MCF 10A (cell line): ENCODE measurements at regions not wholly inside any gene's neighbourhood (a gene's known extent, or its start where the extent isn't known, plus 50 kb on each side); places are given as distances from the start of the nearest gene placed in this dataset.

Experiments used
- BruUV-seq: library from RNA; stranded (reverse); fragments of 400-500 nt; replicated peaks from 2 replicates; lab custom pipeline; 2021; lab: Mats Ljungman, UMichigan
- CTCF ChIA-PET: fragments of 300-600 bp; sonication (Branson Sonifier 250); formaldehyde crosslinking; extraction: SDS; loops from one replicate; lab custom pipeline; 2021; ENCODE audit warnings: antibody characterized with exemption, inconsistent platforms; lab: Yijun Ruan, JAX
- POLR2A ChIA-PET: fragments of 300-600, 350-650 bp; sonication (Branson Sonifier 250); formaldehyde crosslinking; extraction: SDS; loops from one replicate; lab custom pipeline; 2020; ENCODE audit warnings: antibody characterized with exemption, inconsistent platforms; lab: Yijun Ruan, JAX
- DNase-seq: peaks from one replicate; pipeline ENCODE4 v3.0.0-alpha.2; 2018; ENCODE audit not compliant: unreplicated experiment
- H3K27ac Mint-ChIP-seq: one replicate; pipeline ENCODE4 v1.8.0; 2022; ENCODE audit warnings: mild to moderate bottlenecking, low read depth, mixed read lengths; ENCODE audit not compliant: unreplicated experiment
- H3K27me3 Mint-ChIP-seq: one replicate; pipeline ENCODE4 v1.8.0; 2022; ENCODE audit warnings: mixed read lengths; ENCODE audit not compliant: insufficient read depth, unreplicated experiment
- H3K36me3 Mint-ChIP-seq: one replicate; pipeline ENCODE4 v1.8.0; 2022; ENCODE audit warnings: mild to moderate bottlenecking, moderate library complexity, mixed read lengths; ENCODE audit not compliant: insufficient read depth, unreplicated experiment
- H3K4me1 Mint-ChIP-seq: one replicate; pipeline ENCODE4 v1.8.0; 2022; ENCODE audit warnings: mixed read lengths; ENCODE audit not compliant: insufficient read depth, unreplicated experiment
- H3K4me3 Mint-ChIP-seq: one replicate; pipeline ENCODE4 v1.8.0; 2022; ENCODE audit warnings: mild to moderate bottlenecking, moderate library complexity, mixed read lengths; ENCODE audit not compliant: unreplicated experiment
- H3K9me3 Mint-ChIP-seq: one replicate; pipeline ENCODE4 v1.8.0; 2022; ENCODE audit warnings: mixed read lengths; ENCODE audit not compliant: unreplicated experiment
- CTCF ChIP-seq: fragments of 200-600 bp; IDR thresholded peaks from one replicate; pipeline ENCODE4 v1.8.0; 2022; ENCODE audit warnings: antibody characterized with exemption, mild to moderate bottlenecking; ENCODE audit not compliant: unreplicated experiment
- intact Hi-C: fragments of 100-400 bp; cut with micrococcal nuclease; formaldehyde crosslinking; loops from 2 replicates; pipeline ENCODE4 v1.14.1; 2022

- BruUV-seq: no TSS peak
- POLR2A ChIA-PET: no interaction called here
Measured at GRCh38 chr9:3743901-3744413, 218.2 kb upstream of the RFX3 start.

GRCh38 chr9:3742586-3742985, 216.8 kb upstream of the RFX3 start:
- no peak for TF ChIP-seq CTCF
- POLR2A ChIA-PET: no interaction called here
- CTCF ChIA-PET: interaction anchor here (0.8 kb wide), 2 partner anchors 570 to 597 kb away, joined by 3 to 4 read pairs; no protein-coding TSS in a partner anchor
- H3K9me3 Mint-ChIP-seq: no peaks in the 10 kb centered on the region
- no TSS peak for BruUV-seq
- H3K4me1 Mint-ChIP-seq: peaks cover 24% of the 10 kb centered on the region
- H3K27ac Mint-ChIP-seq: no peak overlapping the region
- intact Hi-C loops: no loop called here
- no peak overlapping the region for H3K4me3 Mint-ChIP-seq
- no peak for DNase-seq
- no peaks in the 10 kb centered on the region for H3K27me3 Mint-ChIP-seq
- no peaks in the 10 kb centered on the region for H3K36me3 Mint-ChIP-seq

More at GRCh38 chr9:3743901-3744413, 218.2 kb upstream of the RFX3 start:
- CTCF ChIA-PET: interaction anchor here (0.6 kb wide), 1 partner anchor 622 kb away, joined by 4 read pairs; no protein-coding TSS in a partner anchor
- no peaks in the 10 kb centered on the region for H3K36me3 Mint-ChIP-seq
- no peak for DNase-seq
- no peaks in the 10 kb centered on the region for H3K27me3 Mint-ChIP-seq
- H3K4me3 Mint-ChIP-seq: no peak overlapping the region
- H3K4me1 Mint-ChIP-seq: peaks cover 24% of the 10 kb centered on the region
- no peaks in the 10 kb centered on the region for H3K9me3 Mint-ChIP-seq
- no peak for TF ChIP-seq CTCF
- intact Hi-C loops: no loop called here
- H3K27ac Mint-ChIP-seq: no peak overlapping the region

- BruUV-seq: no TSS peak
- intact Hi-C loops: no loop called here
- H3K36me3 Mint-ChIP-seq: no peaks in the 10 kb centered on the region
- peaks cover 18% of the 10 kb centered on the region for H3K4me1 Mint-ChIP-seq
- no peaks in the 10 kb centered on the region for H3K27me3 Mint-ChIP-seq
- ChIA-PET POLR2A (interaction anchor here (0.6 kb wide), 1 partner anchor 574 kb away, joined by 3 read pairs; no protein-coding TSS in a partner anchor), CTCF (interaction anchor here (0.6 to 1.8 kb wide), 5 partner anchors 8 to 571 kb away, joined by 3 to 7 read pairs (median 3); no protein-coding TSS in a partner anchor)
- no peak for TF ChIP-seq CTCF
- H3K27ac Mint-ChIP-seq: no peak overlapping the region
- DNase-seq: no peak
- H3K9me3 Mint-ChIP-seq: no peaks in the 10 kb centered on the region
- H3K4me3 Mint-ChIP-seq: no peak overlapping the region
Measured at GRCh38 chr9:3741729-3742128, 215.9 kb upstream of the RFX3 start.

GRCh38 chr9:3740690-3741419, 215.1 kb upstream of the RFX3 start:
- no peak for TF ChIP-seq CTCF
- POLR2A ChIA-PET: interaction anchor here (0.6 kb wide), 1 partner anchor 575 kb away, joined by 3 read pairs; no protein-coding TSS in a partner anchor
- no peak overlapping the region for H3K4me3 Mint-ChIP-seq
- no peaks in the 10 kb centered on the region for H3K9me3 Mint-ChIP-seq
- H3K36me3 Mint-ChIP-seq: no peaks in the 10 kb centered on the region
- peaks cover 10% of the 10 kb centered on the region for H3K4me1 Mint-ChIP-seq
- intact Hi-C loops: no loop called here
- peak; percentile 48 for DNase-seq
- no peaks in the 10 kb centered on the region for H3K27me3 Mint-ChIP-seq
- CTCF ChIA-PET: interaction anchor here (0.6 to 1.8 kb wide), 7 partner anchors 9 to 626 kb away, joined by 3 to 4 read pairs (median 3); no protein-coding TSS in a partner anchor
- BruUV-seq: no TSS peak
- H3K27ac Mint-ChIP-seq: peak overlapping the region; percentile 63
